ENCODE measurements at regions not wholly inside any gene's neighbourhood (a gene's known extent, or its start where the extent isn't known, plus 50 kb on each side); places are given as distances from the start of the nearest gene placed in this dataset.

DNA sequence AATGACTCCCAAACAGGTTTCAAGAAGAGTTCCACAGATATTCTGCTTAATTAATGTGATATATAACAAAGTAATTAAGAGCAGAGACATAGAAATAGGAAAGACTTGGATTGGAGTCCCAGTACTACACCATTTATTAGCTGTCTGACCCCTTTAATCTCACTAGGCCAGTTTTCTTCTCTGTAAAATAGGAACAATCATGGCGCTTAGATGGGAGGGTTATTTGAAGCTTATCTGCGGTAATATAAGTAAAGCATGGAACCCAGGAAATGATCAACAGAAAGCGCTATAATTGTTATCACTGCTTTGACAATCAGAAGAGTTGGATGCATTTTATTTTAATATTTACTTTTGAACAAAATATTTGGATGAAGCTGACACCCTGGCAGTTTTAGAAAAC, 71.3 kb upstream of the IFNE start:
- Mint-ChIP-seq H3K27ac (ENCODE audit: unreplicated experiment) (no peak overlapping the region), H3K27me3 (ENCODE audit: unreplicated experiment) (no peaks in the 10 kb centered on the region), H3K9me3 (ENCODE audit: unreplicated experiment) (no peaks in the 10 kb centered on the region), H3K36me3 (ENCODE audit: low read depth, unreplicated experiment) (no peaks in the 10 kb centered on the region), H3K4me3 (ENCODE audit: unreplicated experiment) (no peak overlapping the region), H3K4me1 (ENCODE audit: unreplicated experiment) (peaks cover 8% of the 10 kb centered on the region)
- DNase-seq (ENCODE audit: low spot score), result no peak
- TF ChIP-seq CTCF (IDR thresholded peaks at IDR 0.05; ENCODE audit: unreplicated experiment), result no peak

- no peak for TF ChIP-seq CTCF (IDR thresholded peaks at IDR 0.05; ENCODE audit: unreplicated experiment)
- Mint-ChIP-seq H3K4me1 (ENCODE audit: unreplicated experiment) (peaks cover 14% of the 10 kb centered on the region), H3K27me3 (ENCODE audit: unreplicated experiment) (no peaks in the 10 kb centered on the region)
Measured at GRCh38 chr9:21554813-21555212, 72.7 kb upstream of the IFNE start.

DNA sequence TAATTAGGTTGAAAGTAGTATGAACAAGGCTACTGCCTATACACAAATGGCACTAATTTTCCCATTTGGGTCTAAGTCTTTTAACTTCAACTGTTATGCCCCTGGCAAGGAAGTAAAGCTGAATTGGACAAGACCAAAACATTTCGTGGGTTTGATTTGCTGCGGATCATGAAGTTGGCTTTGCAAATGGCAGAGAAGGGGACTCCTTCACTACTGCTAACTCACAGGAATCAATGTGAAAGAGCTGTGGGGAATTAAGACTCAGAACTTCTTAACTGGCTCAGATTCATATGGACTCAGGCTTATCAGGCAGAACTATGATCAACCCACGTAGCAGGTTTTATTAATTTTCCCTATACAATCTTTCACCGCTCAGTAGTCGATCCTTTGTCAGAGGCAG, 73.8 kb upstream of the IFNE start:
- H3K4me3 Mint-ChIP-seq (ENCODE audit: unreplicated experiment), result no peak overlapping the region
- no peak for TF ChIP-seq CTCF (IDR thresholded peaks at IDR 0.05; ENCODE audit: unreplicated experiment)
- no peak overlapping the region for H3K27ac Mint-ChIP-seq (ENCODE audit: unreplicated experiment)
- no peak for DNase-seq (ENCODE audit: low spot score)
- H3K4me1 Mint-ChIP-seq (ENCODE audit: unreplicated experiment), result peaks cover 16% of the 10 kb centered on the region
- H3K36me3 Mint-ChIP-seq (ENCODE audit: low read depth, unreplicated experiment), result no peaks in the 10 kb centered on the region
- peaks cover 4% of the 10 kb centered on the region for H3K27me3 Mint-ChIP-seq (ENCODE audit: unreplicated experiment)
- H3K9me3 Mint-ChIP-seq (ENCODE audit: unreplicated experiment), result no peaks in the 10 kb centered on the region

More at GRCh38 chr9:21554813-21555212, 72.7 kb upstream of the IFNE start:
- Mint-ChIP-seq H3K9me3 (ENCODE audit: unreplicated experiment) (no peaks in the 10 kb centered on the region), H3K36me3 (ENCODE audit: low read depth, unreplicated experiment) (no peaks in the 10 kb centered on the region), H3K27ac (ENCODE audit: unreplicated experiment) (no peak overlapping the region), H3K4me3 (ENCODE audit: unreplicated experiment) (no peak overlapping the region)
- no peak for DNase-seq (ENCODE audit: low spot score)

DNA sequence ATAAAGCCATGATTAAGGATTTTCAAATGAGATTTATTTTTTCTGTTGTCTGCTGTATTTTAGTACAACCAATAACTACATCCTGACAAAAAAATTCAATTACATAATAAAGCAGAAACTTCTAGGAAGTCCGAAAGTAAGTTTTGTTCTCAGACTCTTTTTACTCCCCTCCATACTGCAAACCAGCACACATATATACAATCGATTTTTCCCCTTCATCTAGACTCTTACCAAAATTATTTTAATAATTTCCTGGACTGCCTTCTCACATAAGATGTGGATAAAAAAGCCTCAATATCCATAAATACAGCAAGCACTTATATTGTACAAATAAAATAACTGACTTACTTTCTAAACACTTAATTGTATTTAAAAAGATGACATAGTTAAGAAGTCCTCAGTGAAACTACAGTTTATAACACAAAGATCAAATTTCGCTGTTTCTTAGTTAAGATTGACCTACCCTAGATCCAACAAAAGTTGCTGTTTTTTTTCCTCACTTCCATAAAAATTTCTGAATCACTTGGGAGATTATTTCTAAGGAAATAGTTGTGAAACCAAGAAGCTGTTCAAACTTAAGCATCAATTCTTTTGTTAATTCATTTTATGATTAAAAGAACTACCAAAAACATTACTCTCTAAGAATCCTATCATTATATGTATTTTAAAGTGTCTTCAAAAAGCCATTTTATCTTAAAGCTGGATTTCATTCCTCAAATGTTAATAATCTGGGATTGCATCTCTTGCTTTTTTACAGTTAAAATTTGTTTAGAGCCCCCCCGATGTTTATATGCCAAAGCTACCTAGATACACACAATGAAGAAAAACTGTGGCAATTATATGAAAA, 74.7 kb upstream of the IFNE start:
- H3K4me1 Mint-ChIP-seq (ENCODE audit: unreplicated experiment), result peaks cover 16% of the 10 kb centered on the region
- H3K9me3 Mint-ChIP-seq (ENCODE audit: unreplicated experiment), result no peaks in the 10 kb centered on the region
- H3K4me3 Mint-ChIP-seq (ENCODE audit: unreplicated experiment), result no peak overlapping the region
- no peak for DNase-seq (ENCODE audit: low spot score)
- no peak overlapping the region for H3K27ac Mint-ChIP-seq (ENCODE audit: unreplicated experiment)
- peaks cover 4% of the 10 kb centered on the region for H3K27me3 Mint-ChIP-seq (ENCODE audit: unreplicated experiment)
- TF ChIP-seq CTCF (IDR thresholded peaks at IDR 0.05; ENCODE audit: unreplicated experiment), result no peak
- no peaks in the 10 kb centered on the region for H3K36me3 Mint-ChIP-seq (ENCODE audit: low read depth, unreplicated experiment)

- TF ChIP-seq CTCF (IDR thresholded peaks at IDR 0.05; ENCODE audit: unreplicated experiment), result no peak
- DNase-seq (ENCODE audit: low spot score), result no peak
- Mint-ChIP-seq H3K36me3 (ENCODE audit: low read depth, unreplicated experiment) (no peaks in the 10 kb centered on the region), H3K4me1 (ENCODE audit: unreplicated experiment) (peaks cover 12% of the 10 kb centered on the region), H3K4me3 (ENCODE audit: unreplicated experiment) (no peak overlapping the region), H3K27me3 (ENCODE audit: unreplicated experiment) (peaks cover 4% of the 10 kb centered on the region), H3K27ac (ENCODE audit: unreplicated experiment) (no peak overlapping the region), H3K9me3 (ENCODE audit: unreplicated experiment) (no peaks in the 10 kb centered on the region)
Measured at GRCh38 chr9:21557428-21557768, 75.3 kb upstream of the IFNE start.
